ENCODE measurements at regions not wholly inside any gene's neighbourhood (a gene's known extent, or its start where the extent isn't known, plus 50 kb on each side); places are given as distances from the start of the nearest gene placed in this dataset.

GRCh38 chr1:194175251-194175650 lies 988.8 kb upstream of the B3GALT2 start:
- intact Hi-C loops (cut with micrococcal nuclease) = no loop called here
- RAD21 ChIA-PET (ENCODE audit: low non-redundant PET in 1 of 2, low total read pairs in 2 of 2, uncharacterized antibody in 2 of 2, unreplicated experiment in 2 of 2) = no interaction called here
- no peaks in the 10 kb centered on the region for H3K79me2 ChIP-seq (ENCODE audit: insufficient read depth, low read length)
- POLR2A ChIA-PET = no interaction called here
- no peaks in the 10 kb centered on the region for H3K27me3 ChIP-seq (ENCODE audit: insufficient read depth, low read length)
- no peak overlapping the region for H3K4me3 ChIP-seq (replicated peaks in 1 of 2; ENCODE audit: low read depth in 1 of 2, low read length in 2 of 2)
- no peak for TF ChIP-seq ZFX (IDR thresholded peaks at IDR 0.05)
- no peak for TF ChIP-seq CTCF (IDR thresholded peaks at IDR 0.05 in 2 of 3, conservative IDR thresholded peaks at IDR 0.05 in 1 of 3; ENCODE audit: borderline replicate concordance in 1 of 3, insufficient read depth in 1 of 3, low read depth in 2 of 3, low read length in 2 of 3)
- no peak for TF ChIP-seq CEBPB (IDR thresholded peaks at IDR 0.05; ENCODE audit: low read depth)
- no peak for TF ChIP-seq FOSL1 (IDR thresholded peaks at IDR 0.05; ENCODE audit: low read depth)
- TF ChIP-seq ZNF274 (IDR thresholded peaks at IDR 0.05; ENCODE audit: low read depth, low read length) = no peak
- no peak for TF ChIP-seq RAD21 (IDR thresholded peaks at IDR 0.05; ENCODE audit: low read depth)
- TF ChIP-seq CBX3 (IDR thresholded peaks at IDR 0.05; ENCODE audit: low read depth) = no peak
- no peak for TF ChIP-seq TCF7L2 (IDR thresholded peaks at IDR 0.05; ENCODE audit: borderline replicate concordance, extremely low read depth, insufficient read depth, insufficient read length)
- TF ChIP-seq, protein P1, sequence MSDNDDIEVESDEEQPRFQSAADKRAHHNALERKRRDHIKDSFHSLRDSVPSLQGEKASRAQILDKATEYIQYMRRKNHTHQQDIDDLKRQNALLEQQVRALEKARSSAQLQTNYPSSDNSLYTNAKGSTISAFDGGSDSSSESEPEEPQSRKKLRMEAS (IDR thresholded peaks at IDR 0.05) = no peak
- TF ChIP-seq POLR2A (IDR thresholded peaks at IDR 0.05; ENCODE audit: borderline replicate concordance, extremely low read depth, insufficient read depth, insufficient read length) = no peak
- TF ChIP-seq JUND (IDR thresholded peaks at IDR 0.05) = no peak
- no peak for TF ChIP-seq EZH2phosphoT487 (IDR thresholded peaks at IDR 0.05; ENCODE audit: borderline replicate concordance)
- H3K9ac ChIP-seq (ENCODE audit: low read length) = no peak overlapping the region
- no peaks in the 10 kb centered on the region for H3K9me2 ChIP-seq (ENCODE audit: insufficient read depth)
- H3K9me3 ChIP-seq (ENCODE audit: control insufficient read depth in 1 of 2, insufficient read depth in 1 of 2, low read depth in 1 of 2, low read length in 2 of 2) = no peaks in the 10 kb centered on the region
- H4K20me1 ChIP-seq (ENCODE audit: insufficient read depth) = no peaks in the 10 kb centered on the region
- ATAC-seq = no peak
- H3K4me1 ChIP-seq (ENCODE audit: control insufficient read depth in 1 of 2, insufficient read depth in 2 of 2, low read length in 2 of 2) = no peaks in the 10 kb centered on the region
- no peak for DNase-seq (ENCODE audit: low read depth, low spot score)
- no peak overlapping the region for H3K4me2 ChIP-seq (ENCODE audit: low read length)
- H2AFZ ChIP-seq (ENCODE audit: low read depth, low read length, poor library complexity, severe bottlenecking) = no peak overlapping the region
- H3K36me3 ChIP-seq (ENCODE audit: control insufficient read depth in 1 of 2, insufficient read depth in 2 of 2, low read length in 2 of 2) = no peaks in the 10 kb centered on the region
- CTCF ChIA-PET = no interaction called here
- BruUV-seq (replicated peaks) = no TSS peak
- H3K27ac ChIP-seq (ENCODE audit: low read depth, low read length) = no peak overlapping the region

All from HCT116 (cell line).